ENCODE measurements at regions not wholly inside any gene's neighbourhood (a gene's known extent, or its start where the extent isn't known, plus 50 kb on each side); places are given as distances from the start of the nearest gene placed in this dataset.

DNA sequence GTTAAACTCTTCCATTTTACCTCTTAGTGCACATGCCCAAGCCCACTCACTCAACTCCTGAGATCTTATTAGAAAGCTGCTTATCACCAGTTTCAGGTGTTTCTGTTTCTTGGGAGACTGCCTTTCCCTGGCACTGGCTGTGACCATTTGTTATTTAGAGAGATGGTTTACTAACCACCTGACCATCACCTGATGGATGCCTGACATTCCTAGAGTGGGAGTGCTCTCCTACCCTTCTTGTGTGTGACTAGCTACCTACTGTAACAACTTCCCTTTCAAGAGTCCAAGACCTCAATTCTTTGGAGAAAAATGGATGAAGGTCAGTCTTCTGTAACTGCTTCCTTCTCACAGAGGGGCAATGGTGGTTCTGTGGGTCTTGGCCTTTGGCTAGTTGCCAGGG lies 755.2 kb upstream of the ADAMTS5 start:
- no peaks in the 10 kb centered on the region for H3K27me3 ChIP-seq (ENCODE audit: insufficient read depth, low read length, poor library complexity, severe bottlenecking)
- no peak overlapping the region for H3K4me3 ChIP-seq (ENCODE audit: low read length, poor library complexity, severe bottlenecking)
- H4K20me1 ChIP-seq (ENCODE audit: insufficient read depth, low read length, poor library complexity, severe bottlenecking), result no peaks in the 10 kb centered on the region
- no peaks in the 10 kb centered on the region for H3K9me2 ChIP-seq (replicated peaks; ENCODE audit: low read depth, low read length)
- H3K4me2 ChIP-seq (ENCODE audit: low read depth, low read length, poor library complexity, severe bottlenecking), result no peak overlapping the region
- TF ChIP-seq EZH2phosphoT487 (IDR thresholded peaks at IDR 0.05; ENCODE audit: borderline replicate concordance), result no peak
- TF ChIP-seq, protein P1, sequence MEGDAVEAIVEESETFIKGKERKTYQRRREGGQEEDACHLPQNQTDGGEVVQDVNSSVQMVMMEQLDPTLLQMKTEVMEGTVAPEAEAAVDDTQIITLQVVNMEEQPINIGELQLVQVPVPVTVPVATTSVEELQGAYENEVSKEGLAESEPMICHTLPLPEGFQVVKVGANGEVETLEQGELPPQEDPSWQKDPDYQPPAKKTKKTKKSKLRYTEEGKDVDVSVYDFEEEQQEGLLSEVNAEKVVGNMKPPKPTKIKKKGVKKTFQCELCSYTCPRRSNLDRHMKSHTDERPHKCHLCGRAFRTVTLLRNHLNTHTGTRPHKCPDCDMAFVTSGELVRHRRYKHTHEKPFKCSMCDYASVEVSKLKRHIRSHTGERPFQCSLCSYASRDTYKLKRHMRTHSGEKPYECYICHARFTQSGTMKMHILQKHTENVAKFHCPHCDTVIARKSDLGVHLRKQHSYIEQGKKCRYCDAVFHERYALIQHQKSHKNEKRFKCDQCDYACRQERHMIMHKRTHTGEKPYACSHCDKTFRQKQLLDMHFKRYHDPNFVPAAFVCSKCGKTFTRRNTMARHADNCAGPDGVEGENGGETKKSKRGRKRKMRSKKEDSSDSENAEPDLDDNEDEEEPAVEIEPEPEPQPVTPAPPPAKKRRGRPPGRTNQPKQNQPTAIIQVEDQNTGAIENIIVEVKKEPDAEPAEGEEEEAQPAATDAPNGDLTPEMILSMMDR (conservative IDR thresholded peaks at IDR 0.05; ENCODE audit: low read length), result no peak
- H3K79me2 ChIP-seq (ENCODE audit: insufficient read depth, low read length), result no peaks in the 10 kb centered on the region
- H3K36me3 ChIP-seq (ENCODE audit: insufficient read depth, low read length), result no peaks in the 10 kb centered on the region
- H3K9ac ChIP-seq (ENCODE audit: low read depth, low read length, poor library complexity, severe bottlenecking), result no peak overlapping the region
- H3K9me3 ChIP-seq (ENCODE audit: insufficient read depth, low read depth, low read length), result no peaks in the 10 kb centered on the region; the same call in 1 of the 2 replicates
- H2AFZ ChIP-seq (ENCODE audit: low read length), result no peak overlapping the region
- no peaks in the 10 kb centered on the region for H3F3A ChIP-seq (ENCODE audit: low read depth)
- no peaks in the 10 kb centered on the region for H3K4me1 ChIP-seq (ENCODE audit: insufficient read depth, low read length, poor library complexity, severe bottlenecking)

DNA sequence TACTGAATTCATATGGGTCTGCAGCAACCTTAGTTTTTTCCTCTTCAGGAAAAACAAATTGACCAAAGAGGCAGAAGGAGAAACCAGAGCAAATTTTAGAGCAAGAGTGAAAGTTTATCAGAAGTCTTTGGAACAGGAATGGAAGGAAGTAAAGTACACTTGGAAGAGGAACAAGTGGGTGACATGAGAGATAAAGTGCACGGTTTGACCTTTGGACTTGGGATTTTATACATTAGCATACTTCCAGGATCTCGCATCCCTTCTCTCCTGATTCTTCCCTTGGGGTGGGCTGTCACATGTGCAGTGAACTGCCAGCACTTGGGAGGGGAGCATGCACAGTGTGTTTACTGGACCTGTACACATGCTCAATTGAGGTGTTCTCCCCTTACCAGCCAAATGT lies 754.8 kb upstream of the ADAMTS5 start:
- Histone ChIP-seq H3K36me3 (ENCODE audit: insufficient read depth, low read length) (no peaks in the 10 kb centered on the region), H3F3A (ENCODE audit: low read depth) (no peaks in the 10 kb centered on the region), H3K9me3 (ENCODE audit: insufficient read depth, low read depth, low read length) (no peaks in the 10 kb centered on the region; the same call in 1 of the 2 replicates), H3K9ac (ENCODE audit: low read depth, low read length, poor library complexity, severe bottlenecking) (no peak overlapping the region), H3K9me2 (replicated peaks; ENCODE audit: low read depth, low read length) (no peaks in the 10 kb centered on the region), H3K4me3 (ENCODE audit: low read length, poor library complexity, severe bottlenecking) (no peak overlapping the region), H2AFZ (ENCODE audit: low read length) (no peak overlapping the region), H3K79me2 (ENCODE audit: insufficient read depth, low read length) (no peaks in the 10 kb centered on the region), H4K20me1 (ENCODE audit: insufficient read depth, low read length, poor library complexity, severe bottlenecking) (no peaks in the 10 kb centered on the region), H3K4me2 (ENCODE audit: low read depth, low read length, poor library complexity, severe bottlenecking) (no peak overlapping the region), H3K27me3 (ENCODE audit: insufficient read depth, low read length, poor library complexity, severe bottlenecking) (no peaks in the 10 kb centered on the region), H3K4me1 (ENCODE audit: insufficient read depth, low read length, poor library complexity, severe bottlenecking) (no peaks in the 10 kb centered on the region)
- TF ChIP-seq, protein P1 (conservative IDR thresholded peaks at IDR 0.05; ENCODE audit: low read length), result no peak
- TF ChIP-seq EZH2phosphoT487 (IDR thresholded peaks at IDR 0.05; ENCODE audit: borderline replicate concordance), result no peak

DNA sequence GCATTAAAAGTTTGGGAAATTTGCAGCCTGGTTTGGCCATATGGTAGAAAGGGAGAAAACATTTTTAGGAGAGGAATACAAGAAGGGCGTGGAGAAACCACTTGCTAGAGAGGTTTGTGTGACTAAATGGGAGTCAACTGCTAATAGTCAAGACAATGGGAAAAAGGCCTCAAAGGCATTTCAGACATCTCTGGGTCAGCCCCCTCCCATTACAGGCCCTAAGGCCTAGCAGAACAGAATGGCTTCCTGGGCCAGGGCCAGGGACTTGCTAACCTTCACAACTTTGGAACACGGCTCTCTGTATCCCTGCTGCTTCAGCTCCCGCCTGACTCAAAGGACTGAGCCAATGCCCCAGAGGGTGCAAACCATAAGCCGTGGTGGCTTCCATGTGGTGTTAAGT lies 752.3 kb upstream of the ADAMTS5 start:
- no peak for TF ChIP-seq EZH2phosphoT487 (IDR thresholded peaks at IDR 0.05; ENCODE audit: borderline replicate concordance)
- TF ChIP-seq, protein P1 (conservative IDR thresholded peaks at IDR 0.05; ENCODE audit: low read length), result no peak
- H3K9me3 ChIP-seq (ENCODE audit: insufficient read depth, low read depth, low read length), result no peaks in the 10 kb centered on the region; the same call in 1 of the 2 replicates
- H3K27me3 ChIP-seq (ENCODE audit: insufficient read depth, low read length, poor library complexity, severe bottlenecking), result no peaks in the 10 kb centered on the region
- no peak overlapping the region for H2AFZ ChIP-seq (ENCODE audit: low read length)
- no peak overlapping the region for H3K4me3 ChIP-seq (ENCODE audit: low read length, poor library complexity, severe bottlenecking)
- H3F3A ChIP-seq (ENCODE audit: low read depth), result no peaks in the 10 kb centered on the region
- H3K36me3 ChIP-seq (ENCODE audit: insufficient read depth, low read length), result no peaks in the 10 kb centered on the region
- no peaks in the 10 kb centered on the region for H4K20me1 ChIP-seq (ENCODE audit: insufficient read depth, low read length, poor library complexity, severe bottlenecking)
- no peaks in the 10 kb centered on the region for H3K9me2 ChIP-seq (replicated peaks; ENCODE audit: low read depth, low read length)
- H3K4me1 ChIP-seq (ENCODE audit: insufficient read depth, low read length, poor library complexity, severe bottlenecking), result no peaks in the 10 kb centered on the region
- no peak overlapping the region for H3K9ac ChIP-seq (ENCODE audit: low read depth, low read length, poor library complexity, severe bottlenecking)
- H3K79me2 ChIP-seq (ENCODE audit: insufficient read depth, low read length), result no peaks in the 10 kb centered on the region
- no peak overlapping the region for H3K4me2 ChIP-seq (ENCODE audit: low read depth, low read length, poor library complexity, severe bottlenecking)

All from Loucy (cell line).